HEK293 (cell line): ENCODE measurements at regions not wholly inside any gene's neighbourhood (a gene's known extent, or its start where the extent isn't known, plus 50 kb on each side); places are given as distances from the start of the nearest gene placed in this dataset.

ENCODE experiments used
- CTCF ChIA-PET: fragments of 350-600 bp; formaldehyde crosslinking; extraction: SDS; loops from one replicate; lab custom pipeline; 2021; ENCODE audit warnings: antibody characterized with exemption; lab: Yijun Ruan, JAX
- POLR2A ChIA-PET: fragments of 300-600 bp; formaldehyde crosslinking; extraction: SDS; loops from one replicate; lab custom pipeline; 2020; ENCODE audit warnings: antibody characterized with exemption, inconsistent platforms; lab: Yijun Ruan, JAX
- H3K27ac ChIP-seq: fragments of 200-500 bp; sonication (Bioruptor generic); 2 replicates; pipeline ENCODE4 v1.5.1; 2014; ENCODE audit warnings: low read depth, low read length, control low read depth, inconsistent platforms; ENCODE audit errors: extremely low read depth
- H3K36me3 ChIP-seq, 2 experiments: fragments of 200-500 bp in 1 of 2; sonication (Bioruptor generic) in 1 of 2; 1 replicate in 1 of 2; 2 replicates in 1 of 2; pipeline ENCODE4 v1.5.1; 2014 to 2017; ENCODE audit warnings: inconsistent platforms in 2 of 2, low read length in 2 of 2; ENCODE audit not compliant: control insufficient read depth in 2 of 2, insufficient read depth in 1 of 2
- H3K4me1 ChIP-seq: fragments of 200-500 bp; sonication (Bioruptor generic); 2 replicates; pipeline ENCODE4 v1.5.1; 2014; ENCODE audit warnings: mild to moderate bottlenecking, low read length, inconsistent platforms; ENCODE audit not compliant: control insufficient read depth, insufficient read depth
- H3K4me3 ChIP-seq: 2 replicates; pipeline ENCODE4 v1.5.1; 2011; ENCODE audit warnings: low read depth, mild to moderate bottlenecking, control low read depth, low read length, moderate library complexity
- H3K9me3 ChIP-seq: fragments of 200-500 bp; sonication (Bioruptor generic); 2 replicates; pipeline ENCODE4 v1.5.1; 2014; ENCODE audit warnings: low read depth, low read length, inconsistent platforms; ENCODE audit not compliant: control insufficient read depth, insufficient read depth
- ATF2 ChIP-seq: fragments of 450-650 bp; formaldehyde crosslinking; IDR thresholded peaks from 2 replicates; pipeline ENCODE4 v1.5.1; 2016; ENCODE audit warnings: missing biosample characterization, missing genetic modification characterization, low read depth
- BCL11A ChIP-seq: fragments of 450-650 bp; formaldehyde crosslinking; IDR thresholded peaks from 2 replicates; pipeline ENCODE4 v1.5.1; 2016; ENCODE audit warnings: low read depth, missing biosample characterization, missing genetic modification characterization
- CTCF ChIP-seq: fragments of 450-650 bp; formaldehyde crosslinking; IDR thresholded peaks from 2 replicates; pipeline ENCODE4 v1.5.1; 2016; ENCODE audit warnings: missing biosample characterization, missing genetic modification characterization
- GLIS2 ChIP-seq: fragments of 450-650 bp; formaldehyde crosslinking; IDR thresholded peaks from 2 replicates; pipeline ENCODE4 v1.5.1; 2016; ENCODE audit warnings: missing biosample characterization, missing genetic modification characterization
- HOXC10 ChIP-seq: sonication (generic); formaldehyde crosslinking; IDR thresholded peaks from 2 replicates; pipeline ENCODE4 v1.8.1; 2023; ENCODE audit warnings: mild to moderate bottlenecking, missing genetic modification reagents
- PRDM2 ChIP-seq: fragments of 450-650 bp; formaldehyde crosslinking; IDR thresholded peaks from 2 replicates; pipeline ENCODE4 v1.5.1; 2016; ENCODE audit warnings: missing biosample characterization, missing genetic modification characterization, borderline replicate concordance
- WT1 ChIP-seq: fragments of 450-650 bp; formaldehyde crosslinking; IDR thresholded peaks from 2 replicates; pipeline ENCODE4 v1.5.1; 2016; ENCODE audit warnings: missing biosample characterization, missing genetic modification characterization
- YY1 ChIP-seq: fragments of 450-650 bp; formaldehyde crosslinking; IDR thresholded peaks from 2 replicates; pipeline ENCODE4 v1.5.1; 2018; ENCODE audit warnings: missing biosample characterization, missing genetic modification characterization
- ZBTB10 ChIP-seq: fragments of 450-650 bp; formaldehyde crosslinking; IDR thresholded peaks from 2 replicates; pipeline ENCODE4 v1.5.1; 2016; ENCODE audit warnings: missing biosample characterization, missing genetic modification characterization
- ZFP69B ChIP-seq: fragments of 450-650 bp; formaldehyde crosslinking; IDR thresholded peaks from 2 replicates; pipeline ENCODE4 v1.5.1; 2016; ENCODE audit warnings: missing biosample characterization, missing genetic modification characterization
- ZNF114 ChIP-seq: fragments of 450-650 bp; formaldehyde crosslinking; IDR thresholded peaks from 2 replicates; pipeline ENCODE4 v1.5.0; 2017; ENCODE audit warnings: missing biosample characterization, missing genetic modification characterization
- ZNF175 ChIP-seq: fragments of 450-650 bp; formaldehyde crosslinking; IDR thresholded peaks from 2 replicates; pipeline ENCODE4 v1.5.1; 2016; ENCODE audit warnings: missing biosample characterization, missing genetic modification characterization
- ZNF18 ChIP-seq: fragments of 450-650 bp; formaldehyde crosslinking; IDR thresholded peaks from 2 replicates; pipeline ENCODE4 v1.5.1; 2016; ENCODE audit warnings: missing biosample characterization, missing genetic modification characterization
- ZNF184 ChIP-seq: fragments of 450-650 bp; IDR thresholded peaks from 2 replicates; pipeline ENCODE4 v1.5.1; 2018; ENCODE audit warnings: missing biosample characterization, mild to moderate bottlenecking, missing genetic modification characterization
- ZNF239 ChIP-seq: fragments of 450-650 bp; formaldehyde crosslinking; IDR thresholded peaks from 2 replicates; pipeline ENCODE4 v1.5.1; 2016; ENCODE audit warnings: missing biosample characterization, missing genetic modification characterization
- ZNF510 ChIP-seq: fragments of 450-650 bp; formaldehyde crosslinking; IDR thresholded peaks from 2 replicates; pipeline ENCODE4 v1.5.1; 2018; ENCODE audit warnings: mild to moderate bottlenecking, missing genetic modification characterization, missing biosample characterization; ENCODE audit not compliant: insufficient replicate concordance
- ZNF529 ChIP-seq: fragments of 450-650 bp; formaldehyde crosslinking; IDR thresholded peaks from 2 replicates; pipeline ENCODE4 v1.5.1; 2017; ENCODE audit warnings: missing genetic modification characterization, missing biosample characterization; ENCODE audit not compliant: insufficient replicate concordance
- ZNF561 ChIP-seq: fragments of 450-650 bp; IDR thresholded peaks from 2 replicates; pipeline ENCODE4 v1.5.1; 2018; ENCODE audit warnings: missing biosample characterization, missing genetic modification characterization, borderline replicate concordance
- ZNF626 ChIP-seq: fragments of 450-650 bp; sonication (Bioruptor Pico); formaldehyde crosslinking; IDR thresholded peaks from 2 replicates; pipeline ENCODE4 v1.5.1; 2018; ENCODE audit warnings: missing biosample characterization, missing genetic modification characterization, inconsistent platforms
- ZNF654 ChIP-seq: fragments of 450-650 bp; formaldehyde crosslinking; IDR thresholded peaks from 2 replicates; pipeline ENCODE4 v1.5.1; 2016; ENCODE audit warnings: low read depth, missing biosample characterization, missing genetic modification characterization
- ZNF776 ChIP-seq: fragments of 450-650 bp; formaldehyde crosslinking; IDR thresholded peaks from 2 replicates; pipeline ENCODE4 v1.5.0; 2017; ENCODE audit warnings: missing biosample characterization, missing genetic modification characterization, borderline replicate concordance

- TF ChIP-seq PRDM2 (tag by site-specific recombination) (no peak), WT1 (tag by site-specific recombination) (no peak), ZNF561 (no peak), ZNF776 (tag by site-specific recombination) (no peak), ZNF184 (tag by site-specific recombination) (no peak), ZNF18 (tag by site-specific recombination) (no peak), ZNF529 (no peak), ATF2 (tag by site-specific recombination) (no peak)
- TF ChIP-seq, all 188 proteins: peak for 0
Measured at GRCh38 chr2:128435576-128436478, 117.2 kb upstream of the HS6ST1 start (continued).

GRCh38 chr2:128436479-128437203 lies 118.0 kb upstream of the HS6ST1 start:
- no peak overlapping the region for H3K27ac ChIP-seq
- CTCF ChIA-PET: interaction anchor here (0.9 kb wide), 1 partner anchor 14 kb away, joined by 3 read pairs; no protein-coding TSS in a partner anchor
- no peaks in the 10 kb centered on the region for H3K36me3 ChIP-seq
- POLR2A ChIA-PET: no interaction called here
- H3K4me3 ChIP-seq: no peak overlapping the region
- no peaks in the 10 kb centered on the region for H3K9me3 ChIP-seq
- H3K4me1 ChIP-seq: no peaks in the 10 kb centered on the region
- no peak for TF ChIP-seq ZNF114 (tag by site-specific recombination)
- no peak for TF ChIP-seq ZNF510 (tag by site-specific recombination)
- no peak for TF ChIP-seq ZNF175
- TF ChIP-seq ZNF239 (tag by site-specific recombination): no peak
- TF ChIP-seq BCL11A (tag by site-specific recombination): no peak
- TF ChIP-seq GLIS2 (tag by site-specific recombination): no peak
- no peak for TF ChIP-seq ZNF654 (tag by site-specific recombination)
- TF ChIP-seq YY1 (tag by site-specific recombination): no peak
- no peak for TF ChIP-seq HOXC10 (CRISPR knock-in tag)
- no peak for TF ChIP-seq ZFP69B
- TF ChIP-seq ZNF626: no peak
- TF ChIP-seq CTCF (tag by site-specific recombination): no peak
- TF ChIP-seq ZBTB10: no peak
